ENCODE measurements at regions not wholly inside any gene's neighbourhood (a gene's known extent, or its start where the extent isn't known, plus 50 kb on each side); places are given as distances from the start of the nearest gene placed in this dataset.

- TF ChIP-seq SUZ12 (IDR thresholded peaks at IDR 0.05; ENCODE audit: extremely low read depth, insufficient read depth, insufficient read length) (no peak), YY1 (IDR thresholded peaks at IDR 0.05; ENCODE audit: insufficient read depth, insufficient read length) (no peak)
Observed at GRCh38 chr12:5139751-5140150, 96.1 kb downstream of the KCNA5 start.
